H1 (cell line): ENCODE measurements at regions not wholly inside any gene's neighbourhood (a gene's known extent, or its start where the extent isn't known, plus 50 kb on each side); places are given as distances from the start of the nearest gene placed in this dataset.

ENCODE experiments used
- ATF2 ChIP-seq: IDR thresholded peaks from 2 replicates; pipeline ENCODE4 v1.6.1; 2012; ENCODE audit warnings: low read length, inconsistent platforms
- MAX ChIP-seq: IDR thresholded peaks from 2 replicates; pipeline ENCODE4 v1.6.1; 2012; ENCODE audit warnings: inconsistent platforms

- TF ChIP-seq ATF2 (no peak), MAX (no peak)
These were observed 196.2 kb downstream of the KIF26A start (continued) for GRCh38 chr14:104334424-104335161.
